ENCODE measurements at regions not wholly inside any gene's neighbourhood (a gene's known extent, or its start where the extent isn't known, plus 50 kb on each side); places are given as distances from the start of the nearest gene placed in this dataset.

GRCh38 chr14:43155258-43155657 lies 1351.8 kb downstream of the FSCB start:
- Histone ChIP-seq H3K36me3 (ENCODE audit: control insufficient read depth in 4 of 4, insufficient read depth in 4 of 4, low read length in 3 of 4) (no peaks in the 10 kb centered on the region), H3K4me3 (ENCODE audit: control insufficient read depth in 1 of 7, extremely low read depth in 1 of 7, insufficient read depth in 4 of 7, low read depth in 2 of 7, low read length in 6 of 7) (no peak overlapping the region), H3K9me3 (ENCODE audit: control extremely low read depth in 1 of 5, control insufficient read depth in 4 of 5, insufficient read depth in 2 of 5, low read depth in 1 of 5, low read length in 4 of 5) (no peaks in the 10 kb centered on the region), H3K27ac (ENCODE audit: insufficient read depth in 1 of 2, low read depth in 1 of 2, low read length in 2 of 2, poor library complexity in 1 of 2, severe bottlenecking in 2 of 2) (no peak overlapping the region), H3K27me3 (replicated peaks in 2 of 5; ENCODE audit: control insufficient read depth in 4 of 5, insufficient read depth in 5 of 5, low read length in 4 of 5) (no peaks in the 10 kb centered on the region), H3K4me1 (ENCODE audit: control extremely low read depth in 1 of 4, control insufficient read depth in 4 of 4, insufficient read depth in 4 of 4, low read length in 3 of 4) (no peaks in the 10 kb centered on the region)
- DNase-seq, result no peak
- ChIA-PET CTCF (no interaction called here), POLR2A (no interaction called here)
- WGBS (ENCODE audit: insufficient coverage), result no CpG with 5 or more reads among the region's 1 CpG

GRCh38 chr14:43147485-43147884 lies 1359.6 kb downstream of the FSCB start:
- DNase-seq, result no peak
- CTCF ChIA-PET, result no interaction called here
- Histone ChIP-seq H3K4me1 (ENCODE audit: control extremely low read depth in 1 of 4, control insufficient read depth in 4 of 4, insufficient read depth in 4 of 4, low read length in 3 of 4) (no peaks in the 10 kb centered on the region), H3K36me3 (ENCODE audit: control insufficient read depth in 4 of 4, insufficient read depth in 4 of 4, low read length in 3 of 4) (no peaks in the 10 kb centered on the region), H3K4me3 (ENCODE audit: control insufficient read depth in 1 of 7, extremely low read depth in 1 of 7, insufficient read depth in 4 of 7, low read depth in 2 of 7, low read length in 6 of 7) (no peak overlapping the region), H3K27ac (ENCODE audit: insufficient read depth in 1 of 2, low read depth in 1 of 2, low read length in 2 of 2, poor library complexity in 1 of 2, severe bottlenecking in 2 of 2) (no peak overlapping the region), H3K9me3 (ENCODE audit: control extremely low read depth in 1 of 5, control insufficient read depth in 4 of 5, insufficient read depth in 2 of 5, low read depth in 1 of 5, low read length in 4 of 5) (no peaks in the 10 kb centered on the region), H3K27me3 (replicated peaks in 2 of 5; ENCODE audit: control insufficient read depth in 4 of 5, insufficient read depth in 5 of 5, low read length in 4 of 5) (no peaks in the 10 kb centered on the region)
- POLR2A ChIA-PET, result no interaction called here
- 100% methylated on average over 1 of the region's 3 CpGs for WGBS (ENCODE audit: insufficient coverage)

- DNase-seq, result no peak
- WGBS (ENCODE audit: insufficient coverage), result no CpG with 5 or more reads among the region's 2 CpGs
- Histone ChIP-seq H3K27me3 (replicated peaks in 2 of 5; ENCODE audit: control insufficient read depth in 4 of 5, insufficient read depth in 5 of 5, low read length in 4 of 5) (no peaks in the 10 kb centered on the region), H3K9me3 (ENCODE audit: control extremely low read depth in 1 of 5, control insufficient read depth in 4 of 5, insufficient read depth in 2 of 5, low read depth in 1 of 5, low read length in 4 of 5) (no peaks in the 10 kb centered on the region), H3K36me3 (ENCODE audit: control insufficient read depth in 4 of 4, insufficient read depth in 4 of 4, low read length in 3 of 4) (no peaks in the 10 kb centered on the region), H3K4me3 (ENCODE audit: control insufficient read depth in 1 of 7, extremely low read depth in 1 of 7, insufficient read depth in 4 of 7, low read depth in 2 of 7, low read length in 6 of 7) (no peak overlapping the region), H3K4me1 (ENCODE audit: control extremely low read depth in 1 of 4, control insufficient read depth in 4 of 4, insufficient read depth in 4 of 4, low read length in 3 of 4) (no peaks in the 10 kb centered on the region), H3K27ac (ENCODE audit: insufficient read depth in 1 of 2, low read depth in 1 of 2, low read length in 2 of 2, poor library complexity in 1 of 2, severe bottlenecking in 2 of 2) (no peak overlapping the region)
- ChIA-PET CTCF (no interaction called here), POLR2A (no interaction called here)
Observed at GRCh38 chr14:43145361-43145760, 1361.7 kb downstream of the FSCB start.

GRCh38 chr14:43143106-43143505 lies 1364.0 kb downstream of the FSCB start:
- ChIA-PET POLR2A (no interaction called here), CTCF (no interaction called here)
- Histone ChIP-seq H3K36me3 (ENCODE audit: control insufficient read depth in 4 of 4, insufficient read depth in 4 of 4, low read length in 3 of 4) (no peaks in the 10 kb centered on the region), H3K9me3 (ENCODE audit: control extremely low read depth in 1 of 5, control insufficient read depth in 4 of 5, insufficient read depth in 2 of 5, low read depth in 1 of 5, low read length in 4 of 5) (peaks cover 0 to 2% (median 0%) of the 10 kb centered on the region in 5 experiments), H3K27me3 (replicated peaks in 2 of 5; ENCODE audit: control insufficient read depth in 4 of 5, insufficient read depth in 5 of 5, low read length in 4 of 5) (no peaks in the 10 kb centered on the region), H3K27ac (ENCODE audit: insufficient read depth in 1 of 2, low read depth in 1 of 2, low read length in 2 of 2, poor library complexity in 1 of 2, severe bottlenecking in 2 of 2) (no peak overlapping the region), H3K4me1 (ENCODE audit: control extremely low read depth in 1 of 4, control insufficient read depth in 4 of 4, insufficient read depth in 4 of 4, low read length in 3 of 4) (no peaks in the 10 kb centered on the region), H3K4me3 (ENCODE audit: control insufficient read depth in 1 of 7, extremely low read depth in 1 of 7, insufficient read depth in 4 of 7, low read depth in 2 of 7, low read length in 6 of 7) (no peak overlapping the region)
- no CpG with 5 or more reads among the region's 2 CpGs for WGBS (ENCODE audit: insufficient coverage)
- DNase-seq, result no peak

- 96% methylated on average over 13 of the region's 17 CpGs for WGBS (ENCODE audit: insufficient coverage)
- H3K4me1 ChIP-seq (ENCODE audit: control extremely low read depth in 1 of 4, control insufficient read depth in 4 of 4, insufficient read depth in 4 of 4, low read length in 3 of 4), result no peaks in the 10 kb centered on the region
- H3K4me3 ChIP-seq (ENCODE audit: control insufficient read depth in 1 of 7, extremely low read depth in 1 of 7, insufficient read depth in 4 of 7, low read depth in 2 of 7, low read length in 6 of 7), result no peak overlapping the region
- ChIA-PET CTCF (no interaction called here), POLR2A (no interaction called here)
- H3K27ac ChIP-seq (ENCODE audit: insufficient read depth in 1 of 2, low read depth in 1 of 2, low read length in 2 of 2, poor library complexity in 1 of 2, severe bottlenecking in 2 of 2), result no peak overlapping the region
- no peaks in the 10 kb centered on the region for H3K36me3 ChIP-seq (ENCODE audit: control insufficient read depth in 4 of 4, insufficient read depth in 4 of 4, low read length in 3 of 4)
- peaks cover 0 to 2% (median 0%) of the 10 kb centered on the region in 5 experiments for H3K9me3 ChIP-seq (ENCODE audit: control extremely low read depth in 1 of 5, control insufficient read depth in 4 of 5, insufficient read depth in 2 of 5, low read depth in 1 of 5, low read length in 4 of 5)
- DNase-seq, result no peak
- no peaks in the 10 kb centered on the region for H3K27me3 ChIP-seq (replicated peaks in 2 of 5; ENCODE audit: control insufficient read depth in 4 of 5, insufficient read depth in 5 of 5, low read length in 4 of 5)
Observed at GRCh38 chr14:43141636-43142191, 1365.4 kb downstream of the FSCB start.

GRCh38 chr14:43140453-43140852 lies 1366.6 kb downstream of the FSCB start:
- Histone ChIP-seq H3K4me1 (ENCODE audit: control extremely low read depth in 1 of 4, control insufficient read depth in 4 of 4, insufficient read depth in 4 of 4, low read length in 3 of 4) (no peaks in the 10 kb centered on the region), H3K27ac (ENCODE audit: insufficient read depth in 1 of 2, low read depth in 1 of 2, low read length in 2 of 2, poor library complexity in 1 of 2, severe bottlenecking in 2 of 2) (no peak overlapping the region), H3K4me3 (ENCODE audit: control insufficient read depth in 1 of 7, extremely low read depth in 1 of 7, insufficient read depth in 4 of 7, low read depth in 2 of 7, low read length in 6 of 7) (no peak overlapping the region), H3K36me3 (ENCODE audit: control insufficient read depth in 4 of 4, insufficient read depth in 4 of 4, low read length in 3 of 4) (no peaks in the 10 kb centered on the region), H3K27me3 (replicated peaks in 2 of 5; ENCODE audit: control insufficient read depth in 4 of 5, insufficient read depth in 5 of 5, low read length in 4 of 5) (no peaks in the 10 kb centered on the region), H3K9me3 (ENCODE audit: control extremely low read depth in 1 of 5, control insufficient read depth in 4 of 5, insufficient read depth in 2 of 5, low read depth in 1 of 5, low read length in 4 of 5) (peaks cover 0 to 4% (median 2%) of the 10 kb centered on the region in 5 experiments)
- no CpG with 5 or more reads among the region's 2 CpGs for WGBS (ENCODE audit: insufficient coverage)
- DNase-seq, result no peak
- CTCF ChIA-PET, result interaction anchor here (0.7 kb wide), 1 partner anchor 758 kb away, joined by 3 read pairs; no protein-coding TSS in a partner anchor
- POLR2A ChIA-PET, result no interaction called here

GRCh38 chr14:43135877-43136411 lies 1371.1 kb downstream of the FSCB start:
- ChIA-PET POLR2A (interaction anchor here (0.6 kb wide), 1 partner anchor 204 kb away, joined by 3 read pairs; no protein-coding TSS in a partner anchor), CTCF (no interaction called here)
- Histone ChIP-seq H3K4me3 (ENCODE audit: control insufficient read depth in 1 of 7, extremely low read depth in 1 of 7, insufficient read depth in 4 of 7, low read depth in 2 of 7, low read length in 6 of 7) (no peak overlapping the region), H3K4me1 (ENCODE audit: control extremely low read depth in 1 of 4, control insufficient read depth in 4 of 4, insufficient read depth in 4 of 4, low read length in 3 of 4) (no peaks in the 10 kb centered on the region), H3K27ac (ENCODE audit: insufficient read depth in 1 of 2, low read depth in 1 of 2, low read length in 2 of 2, poor library complexity in 1 of 2, severe bottlenecking in 2 of 2) (no peak overlapping the region), H3K36me3 (ENCODE audit: control insufficient read depth in 4 of 4, insufficient read depth in 4 of 4, low read length in 3 of 4) (no peaks in the 10 kb centered on the region), H3K9me3 (ENCODE audit: control extremely low read depth in 1 of 5, control insufficient read depth in 4 of 5, insufficient read depth in 2 of 5, low read depth in 1 of 5, low read length in 4 of 5) (peaks cover 0 to 7% (median 2%) of the 10 kb centered on the region in 5 experiments), H3K27me3 (replicated peaks in 2 of 5; ENCODE audit: control insufficient read depth in 4 of 5, insufficient read depth in 5 of 5, low read length in 4 of 5) (no peaks in the 10 kb centered on the region)
- WGBS (ENCODE audit: insufficient coverage), result 93% methylated on average over 21 of the region's 23 CpGs
- no peak for DNase-seq

All from common myeloid progenitor, CD34-positive (primary cell).